GM12878 (cell line): ENCODE measurements at regions not wholly inside any gene's neighbourhood (a gene's known extent, or its start where the extent isn't known, plus 50 kb on each side); places are given as distances from the start of the nearest gene placed in this dataset.

Source experiments
- ATAC-seq: fragments of 200-7000 bp; cut with Tn5 transposase; 3 replicates; pipeline ENCODE4 v1.9.1; 2020; ENCODE audit warnings: mild to moderate bottlenecking, moderate library complexity
- BruUV-seq: library from RNA; stranded (reverse); fragments of 400-500 nt; replicated peaks from 2 replicates; lab custom pipeline; 2021; lab: Mats Ljungman, UMichigan
- CTCF ChIA-PET: fragments of 300-600 bp; sonication (Branson Sonifier 250); formaldehyde crosslinking; extraction: SDS; loops from one replicate; lab custom pipeline; 2021; ENCODE audit warnings: inconsistent platforms; lab: Yijun Ruan, JAX
- POLR2A ChIA-PET: fragments of 350-600 bp; formaldehyde crosslinking; extraction: SDS; loops from one replicate; lab custom pipeline; 2021; ENCODE audit warnings: inconsistent platforms; lab: Charles Lee
- RAD21 ChIA-PET: fragments of 300-600 bp; sonication (Branson Sonifier 250); formaldehyde crosslinking; loops from one replicate; lab custom pipeline; 2023; ENCODE audit warnings: antibody characterized with exemption; ENCODE audit not compliant: unreplicated experiment; lab: Charles Lee
- SMC1A ChIA-PET: fragments of 300-600 bp; sonication (Branson Sonifier 250); formaldehyde crosslinking; loops from one replicate; lab custom pipeline; 2023; ENCODE audit not compliant: unreplicated experiment, uncharacterized antibody; lab: Charles Lee
- DNase-seq: peaks from one replicate; pipeline ENCODE4 v3.0.0-alpha.2; 2011; ENCODE audit warnings: low read depth, low spot score
- FAIRE-seq: peaks from 3 replicates; lab custom pipeline; 2011; peaks lifted over from hg19 to GRCh38; lab: Jason Lieb, UNC
- H2AFZ ChIP-seq: 2 replicates; pipeline ENCODE4 v1.6.0; 2011; ENCODE audit warnings: low read depth, low read length, control low read depth; ENCODE audit not compliant: control insufficient read depth
- H3K27ac ChIP-seq: 2 replicates; pipeline ENCODE4 v1.5.1; 2011; ENCODE audit warnings: control low read depth; ENCODE audit not compliant: control insufficient read depth, insufficient read depth
- H3K27me3 ChIP-seq, 2 experiments: replicated peaks in 1 of 2; 2 replicates each; pipeline versions ENCODE4 v1.6.0 to v1.6.1; 2011; ENCODE audit warnings: low read length in 1 of 2; ENCODE audit not compliant: control insufficient read depth in 2 of 2, insufficient read depth in 2 of 2
- H3K36me3 ChIP-seq, 2 experiments: 2 replicates each; pipeline ENCODE4 v1.5.1; 2011; ENCODE audit warnings: low read length in 1 of 2; ENCODE audit not compliant: control insufficient read depth in 2 of 2, insufficient read depth in 2 of 2
- H3K4me1 ChIP-seq: 2 replicates; pipeline ENCODE4 v1.6.1; 2011; ENCODE audit warnings: mild to moderate bottlenecking, low read length, moderate library complexity, mixed read lengths; ENCODE audit not compliant: control insufficient read depth, insufficient read depth
- H3K4me2 ChIP-seq: 2 replicates; pipeline ENCODE4 v1.6.0; 2011; ENCODE audit warnings: control low read depth; ENCODE audit not compliant: control insufficient read depth, insufficient read depth
- H3K4me3 ChIP-seq: fragments of 200-600 bp; sonication (generic); 2 replicates; pipeline ENCODE4 v1.5.1; 2016
- H3K79me2 ChIP-seq: 2 replicates; pipeline ENCODE4 v1.6.0; 2011; ENCODE audit warnings: low read length; ENCODE audit not compliant: control insufficient read depth, insufficient read depth
- H3K9ac ChIP-seq: 2 replicates; pipeline ENCODE4 v1.8.0; 2011; ENCODE audit warnings: low read length, control low read depth, mixed read lengths; ENCODE audit not compliant: control insufficient read depth, insufficient read depth
- H3K9me3 ChIP-seq: replicated peaks from 3 replicates; pipeline ENCODE4 v1.5.1; 2011; ENCODE audit warnings: mild to moderate bottlenecking, low read length; ENCODE audit not compliant: control insufficient read depth, insufficient read depth
- H4K20me1 ChIP-seq: 2 replicates; pipeline ENCODE4 v1.6.0; 2011; ENCODE audit not compliant: control insufficient read depth, insufficient read depth
- BCL11A ChIP-seq: IDR thresholded peaks from 2 replicates; pipeline ENCODE4 v1.6.1; 2011; ENCODE audit warnings: low read depth, low read length
- BMI1 ChIP-seq: fragments of 450-650 bp; IDR thresholded peaks from 2 replicates; pipeline ENCODE4 v1.6.1; 2016; ENCODE audit warnings: mild to moderate bottlenecking, moderate library complexity, borderline replicate concordance
- DPF2 ChIP-seq: fragments of 450-650 bp; IDR thresholded peaks from 2 replicates; pipeline ENCODE4 v1.6.1; 2017; ENCODE audit warnings: mild to moderate bottlenecking
- EGR1 ChIP-seq, 2 experiments: IDR thresholded peaks; 1 replicate in 1 of 2; 2 replicates in 1 of 2; pipeline ENCODE4 v1.6.1; 2011 to 2012; ENCODE audit warnings: low read depth in 2 of 2, low read length in 2 of 2, borderline replicate concordance in 1 of 2, mild to moderate bottlenecking in 1 of 2, moderate library complexity in 1 of 2
- JUND ChIP-seq: IDR thresholded peaks from 2 replicates; pipeline ENCODE4 v1.6.1; 2012; ENCODE audit warnings: low read depth, mild to moderate bottlenecking, low read length, improper control_type of control experiment, moderate library complexity
- NRF1 ChIP-seq: conservative IDR thresholded peaks from 2 replicates; pipeline ENCODE4 v1.6.1; 2011; ENCODE audit warnings: mild to moderate bottlenecking, low read depth, low read length, improper control_type of control experiment
- RAD51 ChIP-seq: fragments of 450-650 bp; IDR thresholded peaks from 2 replicates; pipeline ENCODE4 v1.6.1; 2016; ENCODE audit warnings: moderate library complexity, mild to moderate bottlenecking, inconsistent platforms
- STAT1 ChIP-seq: fragments of 450-650 bp; conservative IDR thresholded peaks from 2 replicates; pipeline ENCODE4 v1.6.1; 2014; ENCODE audit warnings: antibody characterized with exemption, mild to moderate bottlenecking
- SUPT20H ChIP-seq: IDR thresholded peaks from 2 replicates; pipeline ENCODE4 v1.6.1; 2011; ENCODE audit warnings: low read depth, mild to moderate bottlenecking, low read length, moderate library complexity, borderline replicate concordance; ENCODE audit not compliant: control insufficient read depth
- TCF7 ChIP-seq: IDR thresholded peaks from 2 replicates; pipeline ENCODE4 v1.6.1; 2014; ENCODE audit warnings: antibody characterized with exemption, borderline replicate concordance
- USF1 ChIP-seq: IDR thresholded peaks from 2 replicates; pipeline ENCODE4 v1.6.1; 2011; ENCODE audit warnings: borderline replicate concordance, low read depth, mild to moderate bottlenecking, moderate library complexity, mixed read lengths, low read length; ENCODE audit not compliant: insufficient read depth; ENCODE audit errors: extremely low read length
- ZNF217 ChIP-seq: fragments of 450-650 bp; IDR thresholded peaks from 2 replicates; pipeline ENCODE4 v1.6.1; 2017; ENCODE audit warnings: antibody characterized with exemption, mild to moderate bottlenecking
- WGBS: methylation state at CpG from one replicate; pipeline ENCODE4 v1.1.6; 2016; ENCODE audit warnings: low lambda C conversion rate; ENCODE audit not compliant: insufficient replicate concordance, insufficient coverage; ENCODE audit errors: missing lambda C conversion rate; 5-methylcytosine and 5-hydroxymethylcytosine counted together
- in situ Hi-C: fragments of 300-500 bp; cut with MboI; formaldehyde crosslinking; loops from 9 replicates; pipeline ENCODE4 v1.14.3; 2018; ENCODE audit warnings: mixed read lengths
- intact Hi-C: fragments of 100-400 bp; cut with micrococcal nuclease; formaldehyde crosslinking; loops from one replicate; pipeline ENCODE4 v1.14.2; 2022; ENCODE audit not compliant: unreplicated experiment
- TF ChIP-seq, protein P1 (sequence below): fragments of 450-650 bp; IDR thresholded peaks from 2 replicates; pipeline ENCODE4 v1.6.1; 2018; ENCODE audit warnings: borderline replicate concordance, mild to moderate bottlenecking; ENCODE audit not compliant: partially characterized antibody
- TF ChIP-seq, protein P2 (sequence below): fragments of 450-650 bp; IDR thresholded peaks from 2 replicates; pipeline ENCODE4 v1.6.1; 2017; ENCODE audit warnings: mild to moderate bottlenecking, moderate library complexity
- TF ChIP-seq, protein P3 (sequence below): fragments of 450-650 bp; IDR thresholded peaks from 2 replicates; pipeline ENCODE4 v1.6.1; 2016; ENCODE audit warnings: mild to moderate bottlenecking

GRCh38 chr2:139469985-139470384 is 689.8 kb upstream of the NXPH2 start:
- ChIA-PET POLR2A (no interaction called here), RAD21 (no interaction called here), CTCF (interaction anchor here (1.2 to 1.9 kb wide), 2 partner anchors 8 to 12 kb away, joined by 3 to 4 read pairs; no protein-coding TSS in a partner anchor), SMC1A (interaction anchor here (1.2 to 1.5 kb wide), 2 partner anchors 8 to 10 kb away, joined by 3 read pairs; no protein-coding TSS in a partner anchor)
- 41% methylated on average over 1 of the region's 1 CpG for WGBS
- no peak for ATAC-seq
- Histone ChIP-seq H3K9me3 (no peaks in the 10 kb centered on the region), H4K20me1 (no peaks in the 10 kb centered on the region), H3K36me3 (no peaks in the 10 kb centered on the region), H3K4me2 (no peak overlapping the region), H3K4me3 (no peak overlapping the region), H3K79me2 (no peaks in the 10 kb centered on the region), H2AFZ (no peak overlapping the region), H3K4me1 (no peaks in the 10 kb centered on the region), H3K9ac (no peak overlapping the region), H3K27me3 (no peaks in the 10 kb centered on the region), H3K27ac (no peak overlapping the region)
- intact Hi-C loops (no loop called here), in situ Hi-C loops (no loop called here)
- no peak for FAIRE-seq
- no TSS peak for BruUV-seq
- DNase-seq: no peak
- TF ChIP-seq, protein P1, sequence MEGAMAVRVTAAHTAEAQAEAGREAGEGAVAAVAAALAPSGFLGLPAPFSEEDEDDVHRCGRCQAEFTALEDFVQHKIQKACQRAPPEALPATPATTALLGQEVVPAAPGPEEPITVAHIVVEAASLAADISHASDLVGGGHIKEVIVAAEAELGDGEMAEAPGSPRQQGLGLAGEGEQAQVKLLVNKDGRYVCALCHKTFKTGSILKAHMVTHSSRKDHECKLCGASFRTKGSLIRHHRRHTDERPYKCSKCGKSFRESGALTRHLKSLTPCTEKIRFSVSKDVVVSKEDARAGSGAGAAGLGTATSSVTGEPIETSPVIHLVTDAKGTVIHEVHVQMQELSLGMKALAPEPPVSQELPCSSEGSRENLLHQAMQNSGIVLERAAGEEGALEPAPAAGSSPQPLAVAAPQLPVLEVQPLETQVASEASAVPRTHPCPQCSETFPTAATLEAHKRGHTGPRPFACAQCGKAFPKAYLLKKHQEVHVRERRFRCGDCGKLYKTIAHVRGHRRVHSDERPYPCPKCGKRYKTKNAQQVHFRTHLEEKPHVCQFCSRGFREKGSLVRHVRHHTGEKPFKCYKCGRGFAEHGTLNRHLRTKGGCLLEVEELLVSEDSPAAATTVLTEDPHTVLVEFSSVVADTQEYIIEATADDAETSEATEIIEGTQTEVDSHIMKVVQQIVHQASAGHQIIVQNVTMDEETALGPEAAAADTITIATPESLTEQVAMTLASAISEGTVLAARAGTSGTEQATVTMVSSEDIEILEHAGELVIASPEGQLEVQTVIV: no peak
- TF ChIP-seq EGR1 (IDR thresholded peaks at IDR 0.05; ENCODE audit: borderline replicate concordance in 1 of 2, low read depth in 2 of 2, low read length in 2 of 2): no peak
- TF ChIP-seq JUND: no peak
- no peak for TF ChIP-seq USF1
- TF ChIP-seq, protein P2, sequence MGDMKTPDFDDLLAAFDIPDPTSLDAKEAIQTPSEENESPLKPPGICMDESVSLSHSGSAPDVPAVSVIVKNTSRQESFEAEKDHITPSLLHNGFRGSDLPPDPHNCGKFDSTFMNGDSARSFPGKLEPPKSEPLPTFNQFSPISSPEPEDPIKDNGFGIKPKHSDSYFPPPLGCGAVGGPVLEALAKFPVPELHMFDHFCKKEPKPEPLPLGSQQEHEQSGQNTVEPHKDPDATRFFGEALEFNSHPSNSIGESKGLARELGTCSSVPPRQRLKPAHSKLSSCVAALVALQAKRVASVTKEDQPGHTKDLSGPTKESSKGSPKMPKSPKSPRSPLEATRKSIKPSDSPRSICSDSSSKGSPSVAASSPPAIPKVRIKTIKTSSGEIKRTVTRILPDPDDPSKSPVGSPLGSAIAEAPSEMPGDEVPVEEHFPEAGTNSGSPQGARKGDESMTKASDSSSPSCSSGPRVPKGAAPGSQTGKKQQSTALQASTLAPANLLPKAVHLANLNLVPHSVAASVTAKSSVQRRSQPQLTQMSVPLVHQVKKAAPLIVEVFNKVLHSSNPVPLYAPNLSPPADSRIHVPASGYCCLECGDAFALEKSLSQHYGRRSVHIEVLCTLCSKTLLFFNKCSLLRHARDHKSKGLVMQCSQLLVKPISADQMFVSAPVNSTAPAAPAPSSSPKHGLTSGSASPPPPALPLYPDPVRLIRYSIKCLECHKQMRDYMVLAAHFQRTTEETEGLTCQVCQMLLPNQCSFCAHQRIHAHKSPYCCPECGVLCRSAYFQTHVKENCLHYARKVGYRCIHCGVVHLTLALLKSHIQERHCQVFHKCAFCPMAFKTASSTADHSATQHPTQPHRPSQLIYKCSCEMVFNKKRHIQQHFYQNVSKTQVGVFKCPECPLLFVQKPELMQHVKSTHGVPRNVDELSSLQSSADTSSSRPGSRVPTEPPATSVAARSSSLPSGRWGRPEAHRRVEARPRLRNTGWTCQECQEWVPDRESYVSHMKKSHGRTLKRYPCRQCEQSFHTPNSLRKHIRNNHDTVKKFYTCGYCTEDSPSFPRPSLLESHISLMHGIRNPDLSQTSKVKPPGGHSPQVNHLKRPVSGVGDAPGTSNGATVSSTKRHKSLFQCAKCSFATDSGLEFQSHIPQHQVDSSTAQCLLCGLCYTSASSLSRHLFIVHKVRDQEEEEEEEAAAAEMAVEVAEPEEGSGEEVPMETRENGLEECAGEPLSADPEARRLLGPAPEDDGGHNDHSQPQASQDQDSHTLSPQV: no peak
- no peak for TF ChIP-seq SUPT20H
- no peak for TF ChIP-seq BMI1
- TF ChIP-seq BCL11A: no peak
- TF ChIP-seq STAT1: no peak
- no peak for TF ChIP-seq DPF2
- TF ChIP-seq, protein P3, sequence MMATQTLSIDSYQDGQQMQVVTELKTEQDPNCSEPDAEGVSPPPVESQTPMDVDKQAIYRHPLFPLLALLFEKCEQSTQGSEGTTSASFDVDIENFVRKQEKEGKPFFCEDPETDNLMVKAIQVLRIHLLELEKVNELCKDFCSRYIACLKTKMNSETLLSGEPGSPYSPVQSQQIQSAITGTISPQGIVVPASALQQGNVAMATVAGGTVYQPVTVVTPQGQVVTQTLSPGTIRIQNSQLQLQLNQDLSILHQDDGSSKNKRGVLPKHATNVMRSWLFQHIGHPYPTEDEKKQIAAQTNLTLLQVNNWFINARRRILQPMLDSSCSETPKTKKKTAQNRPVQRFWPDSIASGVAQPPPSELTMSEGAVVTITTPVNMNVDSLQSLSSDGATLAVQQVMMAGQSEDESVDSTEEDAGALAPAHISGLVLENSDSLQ: no peak
- no peak for TF ChIP-seq ZNF217
- no peak for TF ChIP-seq RAD51
- no peak for TF ChIP-seq TCF7
- no peak for TF ChIP-seq NRF1
